ENCODE measurements at regions not wholly inside any gene's neighbourhood (a gene's known extent, or its start where the extent isn't known, plus 50 kb on each side); places are given as distances from the start of the nearest gene placed in this dataset.

- no peak for DNase-seq (ENCODE audit: low read depth)
Observed at GRCh38 chr14:97584528-97584927, 787.3 kb downstream of the VRK1 start.

GRCh38 chr14:97592341-97592980, 795.3 kb downstream of the VRK1 start:
- no peak for DNase-seq (ENCODE audit: low read depth)

GRCh38 chr14:97594306-97594705, 797.1 kb downstream of the VRK1 start:
- DNase-seq (ENCODE audit: low read depth) = no peak

- DNase-seq (ENCODE audit: low read depth) = peak; percentile 82
Observed at GRCh38 chr14:97602438-97603117, 805.4 kb downstream of the VRK1 start.

GRCh38 chr14:97603201-97603600, 806.0 kb downstream of the VRK1 start:
- DNase-seq (ENCODE audit: low read depth) = peak; percentile 49

GRCh38 chr14:97604731-97605130, 807.5 kb downstream of the VRK1 start:
- DNase-seq (ENCODE audit: low read depth) = no peak

- no peak for DNase-seq (ENCODE audit: low read depth)
Observed at GRCh38 chr14:97618401-97618800, 821.2 kb downstream of the VRK1 start.

GRCh38 chr14:97618917-97619690, 821.9 kb downstream of the VRK1 start:
- DNase-seq (ENCODE audit: low read depth) = no peak

GRCh38 chr14:97620066-97620465, 822.9 kb downstream of the VRK1 start:
- no peak for DNase-seq (ENCODE audit: low read depth)

- DNase-seq (ENCODE audit: low read depth) = no peak
Observed at GRCh38 chr14:97624985-97625384, 827.8 kb downstream of the VRK1 start.

- DNase-seq (ENCODE audit: low read depth) = no peak
Observed at GRCh38 chr14:97625477-97625876, 828.3 kb downstream of the VRK1 start.

GRCh38 chr14:97626088-97626487, 828.9 kb downstream of the VRK1 start:
- DNase-seq (ENCODE audit: low read depth) = no peak

- DNase-seq (ENCODE audit: low read depth) = no peak
Observed at GRCh38 chr14:97630249-97630648, 833.1 kb downstream of the VRK1 start.

GRCh38 chr14:97633131-97633738, 836.1 kb downstream of the VRK1 start:
- no peak for DNase-seq (ENCODE audit: low read depth)

- no peak for DNase-seq (ENCODE audit: low read depth)
Observed at GRCh38 chr14:97634751-97635150, 837.6 kb downstream of the VRK1 start.

GRCh38 chr14:97638864-97639263, 841.7 kb downstream of the VRK1 start:
- no peak for DNase-seq (ENCODE audit: low read depth)

GRCh38 chr14:97640031-97640430, 842.8 kb downstream of the VRK1 start:
- DNase-seq (ENCODE audit: low read depth) = no peak

GRCh38 chr14:97641827-97642226, 844.6 kb downstream of the VRK1 start:
- no peak for DNase-seq (ENCODE audit: low read depth)

- DNase-seq (ENCODE audit: low read depth) = no peak
Observed at GRCh38 chr14:97642631-97643030, 845.4 kb downstream of the VRK1 start.

- no peak for DNase-seq (ENCODE audit: low read depth)
Observed at GRCh38 chr14:97644365-97644764, 847.2 kb downstream of the VRK1 start.

- no peak for DNase-seq (ENCODE audit: low read depth)
Observed at GRCh38 chr14:97649752-97650151, 852.6 kb downstream of the VRK1 start.

GRCh38 chr14:97655169-97655948, 858.2 kb downstream of the VRK1 start:
- no peak for DNase-seq (ENCODE audit: low read depth)

Data from T-helper 22 cell (primary cell).